Epithelial cell of esophagus (primary cell): ENCODE measurements at regions not wholly inside any gene's neighbourhood (a gene's known extent, or its start where the extent isn't known, plus 50 kb on each side); places are given as distances from the start of the nearest gene placed in this dataset.

ENCODE experiments used
- DNase-seq: peaks from one replicate; pipeline ENCODE4 v3.0.0; 2010; ENCODE audit warnings: low read depth
- H3K4me3 ChIP-seq: 2 replicates; pipeline ENCODE4 v1.5.1; 2011; ENCODE audit warnings: mild to moderate bottlenecking, low read length, control low read depth
- TF ChIP-seq, protein P1 (sequence below): IDR thresholded peaks from 2 replicates; pipeline ENCODE4 v1.5.1; 2011; ENCODE audit warnings: low read depth, mild to moderate bottlenecking, low read length, control low read depth, inconsistent platforms; ENCODE audit not compliant: insufficient read depth; ENCODE audit errors: missing control alignments

DNA sequence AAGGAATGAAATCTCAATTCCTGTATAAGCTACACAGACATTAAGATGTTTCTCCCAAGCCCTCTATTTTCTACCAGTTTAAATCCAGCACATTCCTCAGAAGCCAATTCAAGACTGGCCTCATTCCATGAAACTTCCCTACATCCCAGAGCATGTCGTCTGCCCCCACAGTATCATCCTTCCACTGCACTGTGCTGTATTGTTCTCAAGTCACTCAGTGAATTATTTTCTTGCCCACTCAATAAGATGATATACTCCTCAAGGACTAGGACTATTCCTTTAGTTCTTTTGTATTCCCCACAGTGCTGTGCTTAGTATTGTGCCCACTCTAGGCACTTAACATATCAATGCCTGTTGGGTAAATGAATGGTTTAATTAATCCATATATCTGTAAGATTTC, 203.1 kb upstream of the BLID start:
- DNase-seq = no peak
- H3K4me3 ChIP-seq = no peak overlapping the region
- TF ChIP-seq, protein P1, sequence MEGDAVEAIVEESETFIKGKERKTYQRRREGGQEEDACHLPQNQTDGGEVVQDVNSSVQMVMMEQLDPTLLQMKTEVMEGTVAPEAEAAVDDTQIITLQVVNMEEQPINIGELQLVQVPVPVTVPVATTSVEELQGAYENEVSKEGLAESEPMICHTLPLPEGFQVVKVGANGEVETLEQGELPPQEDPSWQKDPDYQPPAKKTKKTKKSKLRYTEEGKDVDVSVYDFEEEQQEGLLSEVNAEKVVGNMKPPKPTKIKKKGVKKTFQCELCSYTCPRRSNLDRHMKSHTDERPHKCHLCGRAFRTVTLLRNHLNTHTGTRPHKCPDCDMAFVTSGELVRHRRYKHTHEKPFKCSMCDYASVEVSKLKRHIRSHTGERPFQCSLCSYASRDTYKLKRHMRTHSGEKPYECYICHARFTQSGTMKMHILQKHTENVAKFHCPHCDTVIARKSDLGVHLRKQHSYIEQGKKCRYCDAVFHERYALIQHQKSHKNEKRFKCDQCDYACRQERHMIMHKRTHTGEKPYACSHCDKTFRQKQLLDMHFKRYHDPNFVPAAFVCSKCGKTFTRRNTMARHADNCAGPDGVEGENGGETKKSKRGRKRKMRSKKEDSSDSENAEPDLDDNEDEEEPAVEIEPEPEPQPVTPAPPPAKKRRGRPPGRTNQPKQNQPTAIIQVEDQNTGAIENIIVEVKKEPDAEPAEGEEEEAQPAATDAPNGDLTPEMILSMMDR = no peak

DNA sequence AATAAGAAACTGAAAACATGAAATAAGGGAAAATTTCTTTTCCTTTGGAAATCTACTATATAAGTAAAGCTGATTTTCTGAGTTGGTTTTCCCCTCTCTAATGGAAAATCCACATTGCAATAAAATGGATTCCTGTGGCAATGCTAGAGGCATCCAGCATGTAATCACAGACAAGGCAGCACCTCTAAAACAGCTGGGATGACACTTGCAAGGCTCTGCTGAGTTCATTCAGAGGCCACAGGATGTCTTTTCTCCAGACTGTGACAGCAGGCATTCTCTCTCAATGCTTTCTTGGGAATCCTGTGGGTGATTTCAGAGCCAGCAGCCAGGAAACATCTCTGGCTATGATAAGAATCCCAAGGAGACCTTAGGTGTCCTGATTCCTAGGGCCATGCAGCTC, 201.3 kb upstream of the BLID start:
- DNase-seq = no peak
- no peak overlapping the region for H3K4me3 ChIP-seq
- TF ChIP-seq, protein P1 = no peak

DNA sequence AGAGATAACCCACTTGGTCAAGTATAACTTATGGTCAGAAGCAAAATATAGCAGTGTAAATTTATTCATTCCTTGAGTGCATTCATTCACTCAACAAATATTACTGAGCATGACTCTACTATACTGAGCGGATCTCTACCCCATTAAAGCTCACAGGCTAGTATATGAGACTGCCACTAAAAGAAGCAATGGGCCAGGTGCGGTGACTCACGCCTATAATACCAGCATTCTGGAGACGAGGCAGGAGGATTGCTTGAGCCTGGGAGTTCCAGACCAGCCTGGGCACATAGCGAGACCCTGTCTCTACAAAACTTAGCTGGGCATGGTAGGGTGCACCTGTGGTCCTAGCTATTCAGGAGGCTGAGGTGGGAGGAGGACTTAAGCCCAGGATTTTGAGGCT, 197.6 kb upstream of the BLID start:
- no peak overlapping the region for H3K4me3 ChIP-seq
- peak; percentile 1 for DNase-seq
- TF ChIP-seq, protein P1 = no peak

DNA sequence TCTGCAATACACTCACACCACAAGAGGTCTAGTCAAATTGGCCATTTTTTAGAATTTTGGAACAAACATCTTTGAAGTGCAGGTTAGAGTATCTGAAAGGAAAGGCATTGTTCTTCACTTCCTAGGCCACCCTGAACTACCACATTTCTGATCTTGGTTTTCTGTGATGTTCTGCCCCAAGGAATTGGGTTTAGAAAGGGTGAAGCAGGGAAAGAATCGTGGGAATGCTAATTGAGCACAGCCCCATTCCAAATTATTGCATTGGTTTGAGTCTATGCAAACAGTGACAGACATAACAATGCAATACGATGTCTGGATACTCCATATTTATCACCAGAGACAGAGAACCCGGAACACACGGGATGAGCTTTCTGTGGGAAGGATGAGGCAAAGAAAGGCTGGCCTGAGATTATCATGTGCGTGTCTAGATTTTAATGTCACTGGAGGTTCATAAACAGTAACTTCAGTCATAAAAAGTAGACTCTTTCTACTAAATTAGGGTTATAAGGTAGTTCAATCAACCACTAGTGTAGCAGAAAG, 195.3 kb upstream of the BLID start:
- DNase-seq = no peak
- no peak overlapping the region for H3K4me3 ChIP-seq

DNA sequence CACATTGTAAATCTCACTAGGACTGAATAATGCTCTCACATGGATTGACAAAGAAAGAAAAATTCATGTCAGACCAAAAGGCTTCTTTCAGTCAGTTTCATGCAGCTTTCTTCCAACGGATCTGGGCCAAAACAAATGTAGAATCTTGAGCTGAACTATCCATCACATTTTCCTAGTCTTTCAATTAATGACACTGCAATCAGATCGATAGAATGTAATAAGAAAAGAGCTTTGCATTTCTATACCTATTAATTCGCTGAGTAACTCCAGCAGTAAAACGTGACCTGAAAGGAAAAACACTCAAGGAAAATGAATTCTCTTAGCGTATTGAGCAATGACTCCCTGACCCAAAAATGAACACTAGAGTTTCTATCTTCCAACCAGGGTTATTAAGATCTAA, 194.8 kb upstream of the BLID start:
- H3K4me3 ChIP-seq = no peak overlapping the region
- TF ChIP-seq, protein P1 = no peak
- DNase-seq = no peak

More for the DNA sequence above, 195.3 kb upstream of the BLID start:
- TF ChIP-seq, protein P1 = no peak

DNA sequence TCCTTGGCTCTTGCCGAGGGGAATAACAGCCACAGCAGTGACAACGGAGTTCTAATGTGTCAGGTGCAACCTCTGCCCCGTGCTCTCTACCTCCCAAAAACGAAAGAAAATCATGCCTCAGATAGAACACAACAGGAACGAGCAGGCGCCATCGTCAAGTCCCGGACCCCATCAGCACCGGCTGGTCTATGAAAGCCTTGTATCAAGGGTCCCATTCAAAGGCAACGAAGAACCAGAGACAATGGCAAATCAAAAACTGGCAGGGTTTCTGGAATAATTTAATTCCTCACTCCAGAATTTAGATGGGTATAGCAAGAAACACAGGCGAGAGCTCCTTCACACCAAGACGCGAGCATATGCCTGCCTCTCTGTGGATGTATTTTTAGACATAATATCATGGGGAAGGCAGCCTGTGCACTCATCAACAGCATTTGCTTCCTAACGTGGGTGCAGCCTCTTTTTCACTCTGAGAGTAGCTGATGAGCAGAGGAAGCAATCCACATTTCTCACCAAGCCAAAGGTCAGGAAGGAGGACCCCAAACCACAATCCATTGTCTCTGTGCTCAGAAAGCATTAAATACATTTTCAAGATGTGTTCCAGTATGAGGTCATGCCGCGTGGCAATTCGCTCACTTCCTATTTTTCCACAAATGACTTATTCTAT, 193.4 kb upstream of the BLID start:
- TF ChIP-seq, protein P1 = no peak
- H3K4me3 ChIP-seq = no peak overlapping the region
- DNase-seq = no peak

DNA sequence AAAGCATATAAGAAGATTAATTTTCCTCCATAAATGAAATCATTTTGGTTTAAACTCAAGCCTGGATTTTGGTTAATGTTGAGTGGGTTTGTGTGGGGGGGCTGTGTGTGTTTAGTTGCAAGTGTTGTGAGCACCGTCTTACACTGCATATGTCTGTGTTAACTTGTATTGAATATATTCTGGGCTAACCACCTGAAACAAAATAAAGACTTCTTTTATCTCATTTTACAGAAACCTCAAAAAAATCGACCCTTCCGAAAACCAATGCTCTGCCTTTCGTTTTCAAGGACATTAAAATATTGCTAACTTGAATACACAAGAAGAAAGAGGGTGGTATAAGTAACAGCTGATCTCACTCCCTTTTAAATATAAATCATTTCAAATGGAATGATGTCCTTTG, 192.2 kb upstream of the BLID start:
- no peak for DNase-seq
- no peak overlapping the region for H3K4me3 ChIP-seq
- TF ChIP-seq, protein P1 = no peak
